ENCODE measurements at regions not wholly inside any gene's neighbourhood (a gene's known extent, or its start where the extent isn't known, plus 50 kb on each side); places are given as distances from the start of the nearest gene placed in this dataset.
"Not testable (repeated sequence)": the region's sequence is repeated elsewhere in the genome, so short reads cannot be mapped to it uniquely, and the experiment has no call there.

- no peak for DNase-seq
These were observed 75.8 kb upstream of the NPAS2 start for GRCh38 chr2:100744184-100744583.

- no peak for DNase-seq
These were observed 75.3 kb upstream of the NPAS2 start for GRCh38 chr2:100744589-100744988.

GRCh38 chr2:100745604-100746003 lies 74.3 kb upstream of the NPAS2 start:
- no peak for DNase-seq

- no peak for DNase-seq
These were observed 72.4 kb upstream of the NPAS2 start for GRCh38 chr2:100747551-100747950.

- DNase-seq, result no peak
These were observed 71.8 kb upstream of the NPAS2 start for GRCh38 chr2:100747996-100748615.

- DNase-seq, result no peak
These were observed 71.3 kb upstream of the NPAS2 start for GRCh38 chr2:100748673-100749072.

- no peak for DNase-seq
These were observed 70.0 kb upstream of the NPAS2 start for GRCh38 chr2:100749771-100750542.

- not testable (repeated sequence) for DNase-seq
These were observed 67.9 kb upstream of the NPAS2 start for GRCh38 chr2:100751871-100752625.

GRCh38 chr2:100752628-100753333 lies 67.2 kb upstream of the NPAS2 start:
- no peak for DNase-seq

GRCh38 chr2:100753444-100753843 lies 66.5 kb upstream of the NPAS2 start:
- no peak for DNase-seq

GRCh38 chr2:100753881-100754280 lies 66.1 kb upstream of the NPAS2 start:
- no peak for DNase-seq

GRCh38 chr2:100754951-100755350 lies 65.0 kb upstream of the NPAS2 start:
- DNase-seq, result no peak

- DNase-seq, result no peak
These were observed 64.5 kb upstream of the NPAS2 start for GRCh38 chr2:100755441-100755840.

GRCh38 chr2:100756704-100757103 lies 63.2 kb upstream of the NPAS2 start:
- DNase-seq, result no peak

GRCh38 chr2:100757621-100758394 lies 62.1 kb upstream of the NPAS2 start:
- DNase-seq, result no peak

- no peak for DNase-seq
These were observed 60.0 kb upstream of the NPAS2 start for GRCh38 chr2:100759901-100760300.

GRCh38 chr2:100761365-100761764 lies 58.6 kb upstream of the NPAS2 start:
- DNase-seq, result no peak

GRCh38 chr2:100764430-100764829 lies 55.5 kb upstream of the NPAS2 start:
- no peak for DNase-seq

- no peak for DNase-seq
These were observed 54.5 kb upstream of the NPAS2 start for GRCh38 chr2:100765481-100765880.

GRCh38 chr2:100766256-100766655 lies 53.7 kb upstream of the NPAS2 start:
- DNase-seq, result no peak

GRCh38 chr2:100766806-100767205 lies 53.1 kb upstream of the NPAS2 start:
- no peak for DNase-seq

GRCh38 chr2:100767224-100767653 lies 52.7 kb upstream of the NPAS2 start:
- DNase-seq, result no peak
